HG03558 (cell line): ENCODE measurements at regions not wholly inside any gene's neighbourhood (a gene's known extent, or its start where the extent isn't known, plus 50 kb on each side); places are given as distances from the start of the nearest gene placed in this dataset.
"Not testable (repeated sequence)": the region's sequence is repeated elsewhere in the genome, so short reads cannot be mapped to it uniquely, and the experiment has no call there.

Experiments used
- ATAC-seq: cut with Tn5 transposase; IDR thresholded peaks from one replicate; pipeline ENCODE4 v1.9.1; 2021; ENCODE audit warnings: moderate number of reproducible peaks; ENCODE audit not compliant: unreplicated experiment; ENCODE audit errors: extremely low read depth

DNA sequence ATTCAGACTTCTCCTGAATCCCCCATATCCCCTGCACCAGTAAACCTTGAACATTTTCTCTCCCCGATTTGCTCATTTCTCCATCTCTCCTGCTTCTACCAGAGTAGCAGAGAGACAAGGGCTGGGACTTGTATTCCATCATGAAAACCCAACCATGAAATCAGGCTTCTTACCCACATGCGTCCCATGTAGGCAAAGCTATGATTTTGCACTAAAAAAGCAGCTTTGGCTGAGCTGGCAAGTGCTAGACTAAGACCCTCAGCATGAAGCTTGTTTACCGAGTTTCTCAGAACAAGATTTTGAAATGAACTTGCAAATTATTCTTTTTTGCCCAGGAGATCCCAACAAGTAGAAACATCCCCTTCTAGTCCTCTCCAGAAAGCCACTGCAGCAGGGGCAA is 80.3 kb upstream of the RFLNA start:
- no peak for ATAC-seq

DNA sequence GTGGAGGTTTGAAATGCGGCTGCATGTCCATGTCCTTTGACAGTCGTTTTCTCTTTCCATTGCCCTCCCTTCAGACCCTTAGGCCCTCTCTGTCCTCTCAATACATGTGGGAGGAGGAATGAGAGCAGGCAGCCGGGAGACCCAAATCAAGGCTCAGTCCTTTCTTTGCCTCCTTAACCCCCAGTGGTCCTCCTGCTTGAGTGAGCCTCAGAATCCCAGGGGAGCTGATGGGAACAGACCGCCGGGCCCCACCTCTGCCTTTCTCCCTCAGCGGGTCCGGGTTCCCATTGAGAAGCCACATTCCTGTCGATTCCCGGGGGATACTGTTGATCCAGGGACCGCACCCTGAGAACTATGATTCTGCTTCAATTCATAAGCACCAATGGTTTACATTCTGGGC is 77.9 kb upstream of the RFLNA start:
- no peak for ATAC-seq

GRCh38 chr12:124217508-124218242 is 77.2 kb upstream of the RFLNA start:
- no peak for ATAC-seq

GRCh38 chr12:124218243-124218560 is 76.7 kb upstream of the RFLNA start:
- ATAC-seq: no peak

DNA sequence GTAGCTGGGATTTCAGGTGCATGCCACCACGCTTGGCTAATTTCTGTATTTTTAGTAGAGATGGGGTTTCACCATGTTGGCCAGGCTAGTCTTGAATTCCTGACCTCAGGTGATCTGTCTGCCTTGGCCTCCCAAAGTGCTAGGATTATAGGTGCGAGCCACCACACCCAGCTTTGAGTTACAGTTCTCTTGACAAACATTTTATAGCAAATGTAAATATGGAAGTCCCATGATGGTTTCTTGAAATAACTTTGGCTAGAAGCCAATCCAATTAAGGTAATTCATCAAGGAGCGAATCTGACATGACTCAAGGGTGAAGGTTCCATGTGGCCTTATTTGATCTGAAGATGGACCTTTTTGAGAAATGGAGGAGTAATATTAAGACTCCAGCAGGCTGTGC is 76.2 kb upstream of the RFLNA start:
- not testable (repeated sequence) for ATAC-seq

DNA sequence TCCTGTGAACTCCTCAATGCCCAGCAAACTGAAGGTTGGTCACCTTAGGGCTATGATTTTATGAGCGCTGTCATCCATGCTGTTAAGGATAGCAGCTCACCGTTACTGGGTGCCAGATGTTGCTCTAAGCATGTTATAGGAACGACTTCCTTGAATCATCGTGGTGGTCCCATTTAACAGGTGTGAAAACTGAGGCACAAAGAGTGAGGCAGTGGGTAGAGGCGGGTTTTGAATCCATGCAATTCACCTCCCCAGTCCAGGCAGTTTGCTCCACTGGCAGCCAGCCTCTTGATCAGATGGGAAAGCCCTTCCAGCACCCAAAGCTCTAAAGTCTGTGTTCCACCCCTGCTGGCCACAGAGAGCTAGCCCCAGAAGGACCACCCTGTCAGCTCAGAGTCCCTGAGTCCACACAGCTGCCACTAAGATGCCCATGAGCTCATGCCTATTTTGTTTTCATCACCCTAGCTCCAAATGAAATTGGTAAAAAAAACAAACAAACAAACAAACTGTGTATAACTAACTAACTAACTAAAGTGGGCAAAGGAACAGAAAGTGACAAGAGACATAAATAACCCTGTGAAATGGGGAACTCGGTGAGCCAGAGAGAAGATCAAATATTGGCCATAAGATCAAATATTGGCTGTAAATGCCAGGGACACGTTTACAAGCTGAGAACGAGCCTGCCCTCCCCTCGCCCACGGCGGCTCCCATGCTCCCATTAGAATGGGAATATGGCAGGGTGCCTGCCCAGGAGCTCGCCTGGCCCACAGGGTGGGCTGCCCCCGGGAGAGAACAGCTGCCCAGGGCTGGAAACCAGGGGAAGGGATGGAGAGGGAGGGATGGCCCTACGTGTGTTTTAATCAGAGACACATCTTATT is 72.3 kb upstream of the RFLNA start:
- no peak for ATAC-seq

DNA sequence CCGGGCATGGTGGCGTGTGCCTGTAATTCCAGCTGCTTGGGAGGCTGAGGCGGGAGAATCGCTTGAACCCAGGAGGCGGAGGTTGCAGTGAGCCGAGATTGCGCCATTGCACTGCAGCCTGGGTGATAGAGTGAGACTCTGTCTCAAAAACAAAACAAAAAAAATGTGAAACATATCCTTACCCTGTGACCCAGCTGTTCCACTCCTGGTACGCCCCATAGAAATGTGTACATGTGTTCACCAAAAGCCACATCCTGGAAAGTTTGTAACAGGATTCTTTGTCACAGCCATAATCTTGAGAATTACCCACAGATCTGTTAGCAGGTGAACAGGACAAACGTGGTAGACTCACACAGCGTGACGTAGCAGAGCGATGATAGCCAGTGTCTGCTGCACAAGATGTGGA is 71.2 kb upstream of the RFLNA start:
- not testable (repeated sequence) for ATAC-seq

DNA sequence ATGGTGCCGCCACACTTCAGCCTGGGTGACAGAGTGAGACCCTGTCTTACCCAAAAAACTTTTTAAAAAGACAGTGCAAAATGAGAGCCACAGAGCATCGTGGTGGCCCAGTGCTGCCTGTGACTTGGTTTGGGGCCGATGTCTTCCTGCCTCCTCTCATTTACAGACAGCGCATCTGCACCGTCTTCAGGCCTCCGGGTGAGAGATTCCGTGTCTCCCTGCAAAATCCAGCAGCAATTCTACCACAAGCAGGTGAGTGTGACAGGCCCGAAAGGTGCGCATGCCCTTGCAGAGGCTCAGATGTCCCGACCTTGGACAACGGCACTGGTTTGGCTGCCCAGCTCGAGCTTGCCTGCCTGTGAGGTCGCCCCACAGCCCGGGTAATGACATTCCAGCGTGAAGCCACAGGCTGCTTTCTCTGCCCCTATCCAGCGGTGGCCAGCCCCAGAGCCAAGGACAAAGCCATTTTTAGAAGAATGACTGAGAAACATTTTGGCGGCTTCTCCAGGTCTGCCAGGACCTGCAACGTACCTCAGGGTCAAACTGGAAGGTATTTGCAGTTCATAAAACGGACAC is 70.3 kb upstream of the RFLNA start:
- ATAC-seq: no peak

DNA sequence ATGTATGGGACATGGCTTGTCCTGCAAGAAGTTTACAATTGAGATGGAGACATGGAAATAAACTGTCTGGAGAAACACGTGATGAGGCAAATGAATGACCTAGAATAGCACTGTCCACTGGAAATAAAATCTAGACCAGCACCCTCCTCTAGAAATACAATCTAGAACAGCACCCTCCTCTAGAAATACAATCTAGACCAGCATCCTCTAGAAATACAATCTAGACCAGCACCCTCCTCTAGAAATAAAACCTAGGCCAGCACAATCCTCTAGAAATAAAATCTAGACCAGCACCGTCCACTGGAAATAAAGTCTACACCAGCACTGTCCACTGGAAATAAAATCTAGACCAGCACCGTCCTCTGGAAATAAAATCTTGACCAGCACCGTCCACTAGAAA is 69.2 kb upstream of the RFLNA start:
- no peak for ATAC-seq

GRCh38 chr12:124227951-124228711 is 66.8 kb upstream of the RFLNA start:
- ATAC-seq: no peak

DNA sequence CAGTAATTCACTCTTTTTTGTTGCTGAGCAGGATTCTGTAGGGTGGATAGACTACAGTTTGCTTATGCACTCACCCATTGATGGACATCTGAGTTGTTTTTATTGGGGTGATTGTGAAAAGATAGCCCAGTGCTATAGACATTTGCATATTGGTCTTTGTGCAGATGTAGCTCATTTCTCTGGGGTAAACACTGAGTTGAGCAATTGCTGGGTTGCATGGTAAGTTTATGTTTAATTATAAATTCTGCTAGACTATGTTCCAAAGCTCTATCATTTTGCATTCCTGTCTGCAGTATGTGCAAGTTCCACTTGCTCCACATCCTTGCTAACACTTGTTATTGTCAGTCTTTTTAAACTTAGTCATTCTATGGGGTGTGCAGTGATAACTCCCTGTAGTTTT is 65.4 kb upstream of the RFLNA start:
- no peak for ATAC-seq

GRCh38 chr12:124230117-124230757 is 64.7 kb upstream of the RFLNA start:
- no peak for ATAC-seq

GRCh38 chr12:124230789-124231188 is 64.1 kb upstream of the RFLNA start:
- ATAC-seq: no peak

DNA sequence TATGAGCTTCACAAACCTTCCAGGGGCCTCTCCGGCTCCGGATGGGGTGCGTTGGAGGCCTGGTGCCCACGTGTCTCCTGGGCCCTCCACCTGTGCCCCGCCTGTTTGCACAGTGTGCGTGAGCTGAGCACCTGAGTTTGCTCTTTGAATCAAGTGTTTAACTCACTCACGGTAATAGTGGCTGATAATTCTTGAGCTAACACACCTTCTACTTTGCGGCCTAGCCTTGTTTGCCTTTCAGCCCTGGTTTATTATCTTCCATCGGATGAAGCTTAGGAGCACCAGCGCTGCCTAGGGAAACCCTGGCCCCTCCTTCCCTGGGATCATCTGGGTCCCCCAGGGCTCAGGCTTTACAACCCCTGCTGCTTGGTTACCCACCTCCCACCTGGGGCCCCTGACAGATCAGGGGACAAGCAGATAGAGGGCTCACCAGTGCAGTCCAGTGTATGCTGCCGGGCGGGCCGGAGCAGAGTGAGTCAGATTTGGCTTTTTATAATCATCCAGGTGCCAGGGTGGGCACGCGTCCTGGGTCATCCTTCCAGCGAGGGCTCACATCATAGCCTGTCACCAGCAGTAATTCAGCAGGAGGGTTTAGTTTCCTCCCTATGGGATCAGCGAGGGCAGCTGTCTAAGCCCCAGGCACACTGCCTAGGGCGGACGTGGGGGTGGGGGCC is 62.8 kb upstream of the RFLNA start:
- ATAC-seq: no peak

- no peak for ATAC-seq
Observed at GRCh38 chr12:124232654-124232987, 62.3 kb upstream of the RFLNA start.

DNA sequence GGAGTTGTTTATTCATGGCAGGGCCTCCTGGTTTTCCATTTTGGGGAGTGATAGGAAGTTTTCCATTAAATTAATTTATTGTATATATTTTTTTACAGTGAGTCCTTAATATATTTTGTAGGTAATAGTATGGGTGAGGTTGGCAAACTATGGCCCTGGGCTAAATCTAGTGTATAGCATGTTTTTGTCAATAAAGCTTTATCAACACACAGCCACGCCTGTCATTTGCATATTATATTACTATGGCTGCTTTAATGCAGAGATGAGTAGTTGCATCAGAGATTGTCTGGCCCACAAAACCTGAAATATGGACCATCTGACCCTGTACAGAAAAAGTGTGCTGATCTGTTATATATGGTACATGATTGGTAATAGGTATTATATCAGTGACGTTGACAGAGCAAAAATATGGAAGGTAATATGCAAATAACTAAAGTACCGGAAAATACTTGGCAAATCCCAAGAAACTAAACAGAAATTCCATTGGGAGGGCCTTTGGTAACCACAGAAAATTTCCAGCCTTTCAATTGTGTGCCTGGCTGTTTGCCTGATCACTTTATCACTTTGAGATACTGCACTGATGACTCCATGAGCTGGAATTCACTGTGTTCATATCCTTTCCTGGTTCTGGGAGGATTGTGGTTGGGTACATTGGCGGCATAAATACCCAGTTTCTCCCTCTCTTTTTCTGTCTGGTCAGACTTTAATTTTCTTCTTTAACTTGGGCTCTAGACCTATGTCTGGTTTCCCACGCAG is 61.7 kb upstream of the RFLNA start:
- ATAC-seq: no peak

DNA sequence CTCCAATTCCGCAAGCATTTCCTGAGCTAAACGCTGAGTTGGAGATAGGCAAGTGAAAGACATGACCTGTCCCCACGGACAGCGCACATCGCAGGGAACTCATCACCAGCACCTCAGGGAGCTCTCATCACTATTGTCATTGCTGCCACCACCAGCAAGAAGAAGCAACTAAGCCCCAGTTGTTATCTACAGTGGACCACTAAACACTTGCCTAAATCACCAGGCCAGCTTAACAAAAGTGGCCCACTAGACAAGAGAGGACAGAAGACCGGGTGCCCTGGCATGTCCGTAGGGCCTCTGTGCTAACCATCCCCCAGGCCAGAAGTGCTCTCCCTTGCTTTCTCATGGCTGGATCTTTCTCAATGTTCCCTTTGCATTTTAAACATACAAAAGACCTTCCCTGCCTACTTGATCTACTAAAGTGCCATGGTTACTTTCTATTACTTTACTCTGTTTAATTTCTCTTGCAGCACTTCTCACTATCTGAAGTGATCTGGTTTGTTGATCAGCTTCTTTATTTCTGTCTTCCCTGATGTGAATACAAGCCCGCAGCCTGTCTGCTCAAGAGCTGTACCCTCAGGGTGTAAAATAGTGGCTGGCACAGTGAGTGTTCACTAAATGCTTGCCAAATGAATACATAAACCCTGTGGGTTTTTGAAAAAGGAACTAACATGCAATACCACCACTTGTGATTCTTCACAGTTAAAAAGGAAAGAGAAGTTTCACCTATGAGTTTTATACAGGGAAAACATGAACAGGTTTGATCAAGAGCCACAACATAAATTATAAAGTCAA is 60.9 kb upstream of the RFLNA start:
- no peak for ATAC-seq

- ATAC-seq: no peak
Observed at GRCh38 chr12:124236625-124237031, 58.3 kb upstream of the RFLNA start.
